Activated CD8-positive, alpha-beta T cell treated with anti-CD3 and anti-CD28 coated beads for 36 hours (primary cell): ENCODE measurements at regions not wholly inside any gene's neighbourhood (a gene's known extent, or its start where the extent isn't known, plus 50 kb on each side); places are given as distances from the start of the nearest gene placed in this dataset.

Experiments used
- ATAC-seq: fragments of 200-7000 bp; cut with Tn5 transposase; one replicate; pipeline ENCODE4 v1.10.0; 2021; ENCODE audit warnings: mild to moderate bottlenecking, moderate library complexity
- CTCF ChIA-PET: fragments of 350-600 bp; sonication (Branson Sonifier 250); formaldehyde crosslinking; loops from one replicate; lab custom pipeline; 2021; ENCODE audit warnings: antibody characterized with exemption; lab: Charles Lee
- POLR2A ChIA-PET: fragments of 350-600 bp; sonication (Branson Sonifier 250); formaldehyde crosslinking; loops from one replicate; lab custom pipeline; 2021; ENCODE audit warnings: antibody characterized with exemption; lab: Charles Lee
- DNase-seq: peaks from one replicate; pipeline ENCODE4 v3.0.0-alpha.2; 2020
- H3K27ac Mint-ChIP-seq: one replicate; pipeline ENCODE4 v1.8.0; 2021; ENCODE audit warnings: mild to moderate bottlenecking, mixed read lengths
- H3K27me3 Mint-ChIP-seq: one replicate; pipeline ENCODE4 v1.8.0; 2021; ENCODE audit warnings: mixed read lengths
- H3K36me3 Mint-ChIP-seq: one replicate; pipeline ENCODE4 v1.8.0; 2021; ENCODE audit warnings: low read depth, mixed read lengths
- H3K4me1 Mint-ChIP-seq: one replicate; pipeline ENCODE4 v1.8.0; 2021; ENCODE audit warnings: low read depth, mixed read lengths
- H3K4me3 Mint-ChIP-seq: one replicate; pipeline ENCODE4 v1.8.0; 2021; ENCODE audit warnings: mild to moderate bottlenecking, moderate library complexity, mixed read lengths
- H3K9me3 Mint-ChIP-seq: one replicate; pipeline ENCODE4 v1.8.0; 2021; ENCODE audit warnings: mixed read lengths
- intact Hi-C: fragments of 100-400 bp; cut with micrococcal nuclease; formaldehyde crosslinking; loops from one replicate; pipeline ENCODE4 v1.10.0; 2022
- TF ChIP-seq, protein P1 (sequence below): fragments of 200-600 bp; IDR thresholded peaks from one replicate; pipeline ENCODE4 v1.8.0; 2022; ENCODE audit warnings: antibody characterized with exemption, mild to moderate bottlenecking

DNA sequence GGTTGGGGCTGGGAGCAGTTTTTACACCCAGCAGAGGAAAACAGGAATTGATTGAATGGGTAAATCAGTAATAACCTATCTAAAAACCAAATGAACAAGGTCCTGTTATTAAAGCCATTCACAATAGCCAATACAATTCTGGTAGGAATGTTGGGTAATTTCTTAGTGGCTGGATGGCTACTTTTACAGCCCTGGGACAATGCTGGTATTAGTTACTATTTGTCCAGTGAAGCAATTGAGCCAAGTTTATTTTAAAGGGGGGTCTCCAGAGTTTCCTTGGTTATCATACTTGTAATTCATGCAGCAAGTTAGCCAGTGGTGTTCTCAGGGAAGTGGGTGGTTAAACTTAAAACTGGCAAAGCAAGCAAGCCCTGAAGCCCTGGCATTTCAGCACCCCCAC is 92.3 kb upstream of the STARD13 start:
- H3K36me3 Mint-ChIP-seq, result no peaks in the 10 kb centered on the region
- H3K4me3 Mint-ChIP-seq, result no peak overlapping the region
- no peak for DNase-seq
- CTCF ChIA-PET, result no interaction called here
- no peak for ATAC-seq
- intact Hi-C loops, result no loop called here
- TF ChIP-seq, protein P1, sequence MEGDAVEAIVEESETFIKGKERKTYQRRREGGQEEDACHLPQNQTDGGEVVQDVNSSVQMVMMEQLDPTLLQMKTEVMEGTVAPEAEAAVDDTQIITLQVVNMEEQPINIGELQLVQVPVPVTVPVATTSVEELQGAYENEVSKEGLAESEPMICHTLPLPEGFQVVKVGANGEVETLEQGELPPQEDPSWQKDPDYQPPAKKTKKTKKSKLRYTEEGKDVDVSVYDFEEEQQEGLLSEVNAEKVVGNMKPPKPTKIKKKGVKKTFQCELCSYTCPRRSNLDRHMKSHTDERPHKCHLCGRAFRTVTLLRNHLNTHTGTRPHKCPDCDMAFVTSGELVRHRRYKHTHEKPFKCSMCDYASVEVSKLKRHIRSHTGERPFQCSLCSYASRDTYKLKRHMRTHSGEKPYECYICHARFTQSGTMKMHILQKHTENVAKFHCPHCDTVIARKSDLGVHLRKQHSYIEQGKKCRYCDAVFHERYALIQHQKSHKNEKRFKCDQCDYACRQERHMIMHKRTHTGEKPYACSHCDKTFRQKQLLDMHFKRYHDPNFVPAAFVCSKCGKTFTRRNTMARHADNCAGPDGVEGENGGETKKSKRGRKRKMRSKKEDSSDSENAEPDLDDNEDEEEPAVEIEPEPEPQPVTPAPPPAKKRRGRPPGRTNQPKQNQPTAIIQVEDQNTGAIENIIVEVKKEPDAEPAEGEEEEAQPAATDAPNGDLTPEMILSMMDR, result no peak
- no peaks in the 10 kb centered on the region for H3K4me1 Mint-ChIP-seq
- no peaks in the 10 kb centered on the region for H3K27me3 Mint-ChIP-seq
- H3K27ac Mint-ChIP-seq, result no peak overlapping the region
- POLR2A ChIA-PET, result no interaction called here
- no peaks in the 10 kb centered on the region for H3K9me3 Mint-ChIP-seq

DNA sequence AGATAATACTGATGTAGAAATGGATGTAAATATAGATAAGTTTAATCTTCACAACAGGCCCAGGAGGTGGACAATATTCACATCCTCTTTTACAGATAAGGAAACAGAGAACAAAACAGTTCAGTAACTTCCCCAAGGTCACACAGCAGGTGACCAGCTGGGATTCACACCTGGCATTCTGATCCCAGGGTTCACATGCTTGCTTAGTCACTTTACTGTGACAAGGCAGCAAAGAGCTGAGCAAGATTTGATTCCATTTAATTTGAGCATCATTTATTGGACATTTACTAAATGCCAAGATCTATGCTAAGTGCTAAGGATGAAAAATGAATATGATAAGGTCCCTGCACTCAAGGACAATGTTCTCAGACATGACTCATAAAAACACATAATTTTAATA is 94.1 kb upstream of the STARD13 start:
- H3K36me3 Mint-ChIP-seq, result no peaks in the 10 kb centered on the region
- no peak for DNase-seq
- ATAC-seq, result no peak
- H3K27me3 Mint-ChIP-seq, result peaks cover under 1% of the 10 kb centered on the region
- intact Hi-C loops, result no loop called here
- TF ChIP-seq, protein P1, result no peak
- no peak overlapping the region for H3K27ac Mint-ChIP-seq
- H3K4me3 Mint-ChIP-seq, result no peak overlapping the region
- H3K9me3 Mint-ChIP-seq, result no peaks in the 10 kb centered on the region
- H3K4me1 Mint-ChIP-seq, result no peaks in the 10 kb centered on the region
- CTCF ChIA-PET, result no interaction called here
- POLR2A ChIA-PET, result interaction anchor here (0.8 kb wide), 1 partner anchor 1563 kb away, joined by 3 read pairs; the partner anchor contains the start of gene NBEA

DNA sequence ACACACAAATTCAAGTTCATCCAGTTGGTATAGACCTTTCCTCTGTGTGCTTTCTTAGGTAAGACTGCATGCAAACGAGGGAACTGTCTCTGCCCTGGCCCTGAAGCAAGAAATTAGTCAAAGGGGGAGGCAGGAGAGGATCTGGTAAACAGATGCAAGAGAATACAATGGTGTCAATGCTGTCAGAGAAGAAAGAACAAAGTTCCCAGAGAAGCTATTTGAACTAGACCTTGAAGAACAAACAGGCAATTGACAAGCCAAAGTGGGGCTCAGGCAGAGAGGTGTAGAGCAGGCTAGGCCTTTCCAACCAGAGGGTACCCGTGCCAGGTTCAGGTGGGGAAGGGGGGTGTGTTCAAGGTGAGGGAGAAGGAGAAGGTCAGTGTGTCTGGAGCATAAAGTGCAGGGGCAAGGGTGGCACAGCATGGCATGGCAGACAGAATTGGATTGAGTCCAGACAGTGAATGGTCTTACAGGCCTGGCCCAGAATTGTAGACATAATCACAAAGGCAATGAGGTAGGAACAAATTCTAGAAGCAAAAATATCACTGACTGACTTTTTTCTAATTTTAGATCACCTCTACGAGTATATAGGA is 95.0 kb upstream of the STARD13 start:
- no peak overlapping the region for H3K27ac Mint-ChIP-seq
- no peaks in the 10 kb centered on the region for H3K9me3 Mint-ChIP-seq
- H3K36me3 Mint-ChIP-seq, result no peaks in the 10 kb centered on the region
- H3K27me3 Mint-ChIP-seq, result peaks cover 1% of the 10 kb centered on the region
- POLR2A ChIA-PET, result no interaction called here
- H3K4me1 Mint-ChIP-seq, result no peaks in the 10 kb centered on the region
- intact Hi-C loops, result no loop called here
- TF ChIP-seq, protein P1, result no peak
- CTCF ChIA-PET, result no interaction called here
- ATAC-seq (no peak), DNase-seq (no peak)
- no peak overlapping the region for H3K4me3 Mint-ChIP-seq

DNA sequence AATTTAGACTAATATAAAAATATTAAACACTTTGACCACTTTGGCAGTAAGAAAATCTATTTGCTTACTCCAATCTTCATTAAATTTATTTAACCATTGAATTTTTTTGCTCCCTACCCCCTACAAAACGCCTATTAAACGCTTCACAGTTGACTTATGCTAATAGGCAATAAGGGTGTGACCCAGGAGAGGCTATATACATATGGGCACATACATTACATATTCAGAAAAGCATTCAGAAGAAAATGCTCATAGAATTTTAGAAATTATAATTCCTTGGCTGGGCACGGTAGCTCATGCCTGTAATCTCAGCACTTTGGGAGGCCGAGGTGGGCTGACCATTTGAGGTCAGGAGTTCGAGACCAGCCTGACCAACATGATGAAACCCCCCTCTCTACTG is 95.6 kb upstream of the STARD13 start:
- intact Hi-C loops, result no loop called here
- no peak overlapping the region for H3K4me3 Mint-ChIP-seq
- ATAC-seq (no peak), DNase-seq (no peak)
- no peaks in the 10 kb centered on the region for H3K4me1 Mint-ChIP-seq
- TF ChIP-seq, protein P1, result no peak
- H3K27me3 Mint-ChIP-seq, result peaks cover 1% of the 10 kb centered on the region
- H3K9me3 Mint-ChIP-seq, result no peaks in the 10 kb centered on the region
- H3K36me3 Mint-ChIP-seq, result no peaks in the 10 kb centered on the region
- ChIA-PET POLR2A (no interaction called here), CTCF (no interaction called here)
- H3K27ac Mint-ChIP-seq, result no peak overlapping the region

DNA sequence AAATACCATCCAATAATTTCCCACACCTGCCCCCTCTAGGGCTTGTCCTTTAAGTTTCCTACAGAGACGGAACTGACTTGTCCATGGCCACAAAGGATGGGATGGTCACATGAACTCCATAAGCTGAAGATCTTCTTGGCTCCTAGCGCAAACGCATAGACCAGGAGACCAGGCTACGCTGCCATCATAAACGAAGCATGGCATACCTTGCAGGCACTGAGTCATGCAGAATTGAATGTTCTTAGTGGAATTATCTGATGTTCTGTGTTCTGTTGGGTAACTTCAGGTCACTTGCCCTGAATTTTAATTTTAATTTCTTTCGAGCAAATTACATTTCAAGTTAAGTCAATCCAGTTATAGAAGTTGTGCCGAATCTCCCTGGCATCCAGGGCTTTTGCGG is 96.4 kb upstream of the STARD13 start:
- ATAC-seq (no peak), DNase-seq (no peak)
- no peaks in the 10 kb centered on the region for H3K4me1 Mint-ChIP-seq
- H3K27me3 Mint-ChIP-seq, result peaks cover 1% of the 10 kb centered on the region
- no peak overlapping the region for H3K4me3 Mint-ChIP-seq
- no peaks in the 10 kb centered on the region for H3K9me3 Mint-ChIP-seq
- intact Hi-C loops, result no loop called here
- H3K36me3 Mint-ChIP-seq, result no peaks in the 10 kb centered on the region
- no peak overlapping the region for H3K27ac Mint-ChIP-seq
- POLR2A ChIA-PET, result no interaction called here
- TF ChIP-seq, protein P1, result no peak
- CTCF ChIA-PET, result no interaction called here
